T47D (cell line): ENCODE measurements at regions not wholly inside any gene's neighbourhood (a gene's known extent, or its start where the extent isn't known, plus 50 kb on each side); places are given as distances from the start of the nearest gene placed in this dataset.
A peak's percentile ranks its signal among the peaks of the same experiment; 100 is the strongest.

Experiments used
- DNase-seq, 2 experiments: peaks; one replicate each; pipeline versions ENCODE4 v3.0.0 to v3.0.0-alpha.2; 2011 to 2012; ENCODE audit warnings: low read depth in 1 of 2, low spot score in 1 of 2
- JUND ChIP-seq: IDR thresholded peaks from 2 replicates; pipeline ENCODE4 v1.6.1; 2012; ENCODE audit warnings: low read depth
- in situ Hi-C: cut with HindIII; loops from 2 replicates; pipeline ENCODE4 v1.10.0; 2016; ENCODE audit warnings: low sequenced_read_pairs, low pct_unique_long_range_greater_than_20kb

DNA sequence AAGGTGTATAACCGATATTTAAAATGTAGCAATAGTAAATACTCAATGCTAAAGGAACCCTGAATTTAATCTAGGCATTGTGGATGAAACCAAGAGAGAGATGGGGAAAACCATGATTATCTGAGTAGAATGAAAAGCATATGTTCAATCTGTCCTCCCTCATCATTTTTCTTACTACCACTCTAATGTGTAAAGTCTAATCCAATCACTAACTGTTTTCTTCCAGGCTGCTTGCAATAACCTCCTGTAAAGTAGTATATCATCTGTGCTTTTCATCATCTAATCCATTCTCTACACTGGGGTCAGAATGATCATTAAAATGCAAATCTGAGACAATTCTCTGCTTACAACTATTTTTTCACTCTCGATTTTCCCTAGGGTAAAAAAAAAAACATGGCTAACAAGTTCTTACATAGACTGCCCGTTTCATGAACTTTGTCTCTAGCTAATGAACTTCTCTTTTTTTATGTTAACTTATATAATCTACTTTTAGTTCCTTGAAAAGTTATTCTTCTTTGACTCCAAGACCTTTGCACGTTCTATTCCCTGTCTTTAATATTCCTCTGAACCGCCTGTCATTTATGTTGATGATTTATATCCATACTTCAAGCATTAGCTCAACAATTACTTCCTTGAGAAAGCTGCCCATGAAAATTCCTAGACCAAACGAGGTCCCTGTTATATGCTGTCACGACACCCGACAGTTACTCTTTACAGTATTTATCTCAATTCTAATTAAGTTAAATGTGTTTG is 94.7 kb upstream of the SLC8A1 start:
- no peak for DNase-seq
- no peak for TF ChIP-seq JUND
- in situ Hi-C loops = no loop called here

DNA sequence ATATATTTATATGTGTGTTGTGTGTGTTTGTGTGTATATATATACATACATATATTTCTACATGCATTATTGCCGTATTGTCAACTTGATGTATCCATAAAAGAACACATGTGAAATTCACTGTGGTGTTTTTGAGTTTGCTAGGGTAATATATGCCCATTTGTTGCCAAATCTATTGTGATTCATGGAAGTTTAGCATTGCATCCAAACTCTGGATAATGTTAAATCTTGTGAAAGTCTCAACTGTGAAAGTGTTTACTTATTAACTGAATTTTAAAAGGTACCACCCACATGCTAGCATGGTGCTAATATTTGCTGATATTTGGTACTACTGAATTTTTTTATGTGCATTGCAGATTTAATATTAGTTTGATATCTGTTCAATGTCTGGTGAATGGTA is 96.6 kb upstream of the SLC8A1 start:
- no peak for TF ChIP-seq JUND
- in situ Hi-C loops = no loop called here
- no peak for DNase-seq

DNA sequence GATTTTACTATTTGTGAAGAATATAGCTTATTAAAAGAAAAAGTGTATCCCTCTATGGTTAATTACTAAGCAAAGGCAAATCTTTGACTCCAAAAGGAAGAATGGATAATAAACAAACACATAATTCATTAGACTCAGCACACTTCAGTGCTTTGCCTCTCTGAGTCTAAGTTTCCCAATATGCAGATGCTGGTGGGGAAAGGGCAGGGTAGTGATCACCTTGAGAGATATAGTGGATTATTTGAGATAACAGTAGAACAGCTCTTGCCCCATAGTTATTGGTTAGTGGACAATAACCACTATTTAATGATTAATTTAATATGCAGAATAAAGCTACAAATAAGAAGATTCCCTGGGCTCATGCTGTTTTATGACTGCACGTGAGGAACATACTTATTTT is 98.2 kb upstream of the SLC8A1 start:
- no peak for TF ChIP-seq JUND
- in situ Hi-C loops = no loop called here
- DNase-seq = no peak

GRCh38 chr2:40551081-40551480 is 99.2 kb upstream of the SLC8A1 start:
- in situ Hi-C loops = no loop called here
- DNase-seq = no peak
- TF ChIP-seq JUND = no peak

DNA sequence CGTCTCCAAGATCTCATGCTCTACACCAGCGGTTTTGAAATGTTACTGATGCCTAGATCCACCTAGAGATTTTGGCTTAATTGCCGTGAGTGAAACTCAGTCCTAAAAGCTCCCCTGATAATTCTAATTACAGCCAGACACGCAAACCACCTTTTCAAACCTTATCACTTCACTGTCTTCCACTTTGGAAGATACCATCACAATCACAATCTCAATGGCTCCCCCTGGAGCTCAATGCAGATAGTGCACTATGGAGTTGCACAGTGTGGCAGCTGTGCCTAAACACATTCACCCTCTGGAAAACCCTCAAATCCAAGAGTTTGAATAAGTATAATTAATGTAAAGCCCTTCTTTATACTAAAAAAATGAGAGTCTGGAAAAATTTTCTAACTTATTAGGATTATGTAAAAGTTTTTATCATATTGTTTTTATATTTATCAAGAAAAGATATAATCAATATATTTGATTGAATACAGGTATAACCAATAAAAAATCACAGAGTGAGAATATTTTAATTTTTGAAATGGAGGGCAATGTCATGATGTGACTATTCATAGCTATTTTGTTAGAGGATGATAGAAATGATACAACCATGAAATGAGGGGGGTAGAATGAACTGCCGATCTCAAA is 102.9 kb upstream of the SLC8A1 start:
- no peak for TF ChIP-seq JUND

GRCh38 chr2:40556293-40556692 is 104.4 kb upstream of the SLC8A1 start:
- in situ Hi-C loops = no loop called here
- no peak for TF ChIP-seq JUND
- DNase-seq = no peak

More for the DNA sequence above, 102.9 kb upstream of the SLC8A1 start:
- peak in 1 of 2 experiments; percentile 57 for DNase-seq
- in situ Hi-C loops = no loop called here

DNA sequence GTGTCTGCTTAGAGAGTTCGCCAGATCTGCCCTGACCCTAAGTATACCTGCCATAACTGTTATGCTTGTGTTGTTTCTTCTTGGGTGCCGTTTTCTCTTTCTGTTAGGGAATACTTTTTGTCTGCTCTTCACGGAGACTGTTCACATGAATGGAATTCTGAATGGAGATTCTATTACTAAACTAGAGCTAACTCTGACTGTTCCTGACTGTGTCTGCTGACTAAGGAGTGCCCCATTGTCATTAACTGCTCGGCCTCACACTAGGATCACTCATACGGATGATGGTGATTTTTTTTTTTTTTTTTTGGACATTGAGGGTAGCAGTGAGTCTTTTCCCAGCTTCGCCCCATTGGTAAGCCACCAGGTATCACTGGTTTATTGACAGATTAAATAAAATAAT is 104.8 kb upstream of the SLC8A1 start:
- TF ChIP-seq JUND = no peak
- in situ Hi-C loops = no loop called here
- no peak for DNase-seq

- DNase-seq = no peak
- in situ Hi-C loops = no loop called here
These were observed 106.9 kb upstream of the SLC8A1 start for GRCh38 chr2:40558761-40559160.

DNA sequence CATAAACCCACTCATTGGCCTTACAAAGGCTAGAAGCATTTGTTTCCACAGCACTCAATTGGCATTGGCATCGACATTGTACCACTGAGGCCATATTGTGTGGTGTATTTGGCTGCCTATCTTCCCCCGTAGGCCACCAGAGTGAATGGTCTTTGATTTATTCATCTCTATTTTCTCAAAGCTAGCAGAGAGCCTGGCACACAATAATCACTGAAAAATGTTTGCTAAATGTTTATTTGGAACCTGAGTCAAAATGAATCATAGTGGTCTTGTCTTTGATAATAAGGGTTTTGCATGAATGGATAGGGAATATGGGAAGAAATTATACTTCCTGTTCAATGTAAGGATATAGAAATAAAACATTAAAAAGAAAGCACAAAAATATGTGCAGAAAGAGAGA is 107.3 kb upstream of the SLC8A1 start:
- in situ Hi-C loops = no loop called here
- TF ChIP-seq JUND = no peak
- DNase-seq = no peak

More at GRCh38 chr2:40558761-40559160, 106.9 kb upstream of the SLC8A1 start:
- TF ChIP-seq JUND = no peak

- TF ChIP-seq JUND = no peak
- DNase-seq = no peak
- in situ Hi-C loops = no loop called here
These were observed 112.3 kb upstream of the SLC8A1 start for GRCh38 chr2:40564184-40564583.

DNA sequence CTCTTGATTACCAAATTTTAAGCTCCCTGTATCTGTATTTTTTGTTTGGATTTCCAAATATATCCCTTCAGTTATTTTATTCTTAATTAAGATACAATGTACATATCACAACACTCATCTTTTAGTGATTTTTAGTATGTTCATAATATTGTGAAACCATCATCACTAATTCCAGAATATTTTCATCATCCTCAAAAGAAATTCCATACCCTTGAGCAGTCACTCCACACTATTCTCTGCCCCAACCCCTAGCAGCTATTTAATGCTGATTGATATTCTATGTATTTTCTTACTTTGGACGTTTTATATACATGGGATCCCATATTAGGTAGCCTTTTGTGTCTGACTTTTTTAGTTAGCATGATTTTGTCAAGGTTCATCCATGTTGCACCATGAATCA is 127.4 kb upstream of the SLC8A1 start:
- in situ Hi-C loops = no loop called here
- no peak for DNase-seq
- TF ChIP-seq JUND = no peak

GRCh38 chr2:40584432-40584831 is 132.5 kb upstream of the SLC8A1 start:
- in situ Hi-C loops = no loop called here
- TF ChIP-seq JUND = no peak
- DNase-seq = no peak

DNA sequence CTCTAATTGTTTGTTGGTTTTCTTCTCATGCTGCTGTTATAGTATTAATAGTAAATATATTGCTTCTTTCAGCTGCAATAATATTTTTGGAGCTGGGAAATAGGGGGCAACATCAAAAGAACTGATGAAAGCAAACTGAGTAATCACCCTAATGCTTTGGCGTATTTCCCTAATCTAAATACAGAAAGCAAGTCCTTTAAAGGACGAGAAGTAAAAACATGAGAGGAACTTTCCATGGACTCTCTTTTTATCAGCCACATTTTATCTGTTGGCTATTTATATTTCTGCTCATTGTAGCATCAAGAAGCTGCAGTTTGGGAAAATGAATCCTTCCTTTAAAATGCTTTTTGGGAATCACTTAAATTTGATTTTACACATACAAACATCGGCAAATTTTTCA is 139.9 kb upstream of the SLC8A1 start:
- no peak for DNase-seq
- no peak for TF ChIP-seq JUND
- in situ Hi-C loops = no loop called here
